ENCODE measurements at regions not wholly inside any gene's neighbourhood (a gene's known extent, or its start where the extent isn't known, plus 50 kb on each side); places are given as distances from the start of the nearest gene placed in this dataset.

GRCh38 chr19:33894787-33895186, 98.1 kb downstream of the KCTD15 start:
- no peak overlapping the region for H3K4ac ChIP-seq (ENCODE audit: low read depth, low read length)
- no peak overlapping the region for H3T11ph ChIP-seq (ENCODE audit: low read length)
- H3K27me3 Mint-ChIP-seq (ENCODE audit: low read depth) = peaks cover 8% of the 10 kb centered on the region
- H2AFZ ChIP-seq (ENCODE audit: low read length) = no peak overlapping the region
- H3K23me2 ChIP-seq (ENCODE audit: insufficient read length, low read depth, low read length, poor library complexity, severe bottlenecking) = no peaks in the 10 kb centered on the region
- no peak overlapping the region for H2BK5ac ChIP-seq (ENCODE audit: insufficient read length, low read length)
- H3K4me1 ChIP-seq (ENCODE audit: insufficient read depth, low read length) = no peaks in the 10 kb centered on the region
- no peak overlapping the region for H2BK120ac ChIP-seq (ENCODE audit: low read depth, low read length, poor library complexity, severe bottlenecking)
- no peak overlapping the region; a peak in 1 of 7 replicates for H3K27ac Mint-ChIP-seq
- no peak overlapping the region for H3K4me2 ChIP-seq (ENCODE audit: insufficient read depth, insufficient read length, low read length)
- TF ChIP-seq CTCF (conservative IDR thresholded peaks at IDR 0.05) = no peak
- H4K8ac ChIP-seq (replicated peaks; ENCODE audit: insufficient read length, low read depth, low read length) = no peak overlapping the region
- no peak overlapping the region for H3K27ac ChIP-seq (ENCODE audit: insufficient read length, low read depth, low read length)
- no peaks in the 10 kb centered on the region for H3K79me1 ChIP-seq (ENCODE audit: insufficient read depth, low read depth, low read length, poor library complexity, severe bottlenecking)
- no peak overlapping the region for H2BK15ac ChIP-seq (ENCODE audit: low read depth, low read length)
- H3K9me3 ChIP-seq (ENCODE audit: control insufficient read depth, low read depth, low read length) = no peaks in the 10 kb centered on the region
- no peak overlapping the region for H3K56ac ChIP-seq (ENCODE audit: insufficient read length, low read depth, low read length)
- no peak overlapping the region for H2BK20ac ChIP-seq (ENCODE audit: low read depth, low read length, poor library complexity, severe bottlenecking)
- H2AK5ac ChIP-seq (ENCODE audit: insufficient read length, low read length) = no peak overlapping the region
- H3K9me3 Mint-ChIP-seq = peaks cover 21 to 24% of the 10 kb centered on the region in 2 experiments
- H3K23ac ChIP-seq (ENCODE audit: insufficient read length, low read depth, low read length) = no peak overlapping the region
- H3K79me2 ChIP-seq (ENCODE audit: insufficient read depth, low read length) = no peaks in the 10 kb centered on the region
- H3K36me3 Mint-ChIP-seq (ENCODE audit: insufficient read depth in 1 of 3, low read depth in 3 of 3) = peaks cover 8 to 19% (median 10%) of the 10 kb centered on the region in 3 experiments
- H3K4me1 Mint-ChIP-seq = no peaks in the 10 kb centered on the region
- H3K4me3 Mint-ChIP-seq = no peak overlapping the region; a peak in 1 of 5 replicates
- H3K27me3 ChIP-seq (ENCODE audit: insufficient read depth, low read length) = no peaks in the 10 kb centered on the region
- no peak for DNase-seq
- no peak overlapping the region; the same call in 1 of the 2 replicates for H3K14ac ChIP-seq (ENCODE audit: insufficient read depth, low read length)
- whole genome bisulfite sequencing (ENCODE audit: extremely low coverage, insufficient read length, low lambda C conversion rate) = no CpG with 5 or more reads among the region's 11 CpGs
- H3K9ac ChIP-seq (ENCODE audit: extremely low read depth, insufficient read length, low read length) = no peak overlapping the region
- H3K18ac ChIP-seq (ENCODE audit: insufficient read length, low read depth, low read length) = no peak overlapping the region
- H4K20me1 ChIP-seq (ENCODE audit: control insufficient read depth, insufficient read depth, insufficient read length) = no peaks in the 10 kb centered on the region
- no peak overlapping the region for H2BK12ac ChIP-seq (ENCODE audit: insufficient read length, low read depth, low read length)
- no peak overlapping the region for H4K91ac ChIP-seq (ENCODE audit: insufficient read length, low read depth, low read length)
- no peak overlapping the region for H4K5ac ChIP-seq (ENCODE audit: insufficient read length, low read depth, low read length)

Measured in H9 (cell line).